ENCODE measurements at regions not wholly inside any gene's neighbourhood (a gene's known extent, or its start where the extent isn't known, plus 50 kb on each side); places are given as distances from the start of the nearest gene placed in this dataset.

GRCh38 chr2:175449616-175450015 is 268.1 kb upstream of the ATP5MC3 start:
- Histone ChIP-seq H3K27ac (no peak overlapping the region), H3K4me3 (no peak overlapping the region), H3K4me1 (replicated peaks in 1 of 2) (no peaks in the 10 kb centered on the region), H3K36me3 (replicated peaks in 1 of 2) (no peaks in the 10 kb centered on the region), H3K27me3 (no peaks in the 10 kb centered on the region), H3K9me3 (replicated peaks in 1 of 3) (no peaks in the 10 kb centered on the region)
- TF ChIP-seq CTCF (IDR thresholded peaks at IDR 0.05), result no peak
- TF ChIP-seq POLR2A (IDR thresholded peaks at IDR 0.05), result no peak
- no peak for DNase-seq
- intact Hi-C loops (cut with DNase I), result no loop called here

GRCh38 chr2:175446201-175446600 is 264.7 kb upstream of the ATP5MC3 start:
- Histone ChIP-seq H3K36me3 (replicated peaks in 1 of 2) (no peaks in the 10 kb centered on the region), H3K27ac (no peak overlapping the region), H3K9me3 (replicated peaks in 1 of 3) (no peaks in the 10 kb centered on the region), H3K4me3 (no peak overlapping the region), H3K27me3 (no peaks in the 10 kb centered on the region), H3K4me1 (replicated peaks in 1 of 2) (no peaks in the 10 kb centered on the region)
- 65 to 82% (median 76%) methylated on average over 4 of the region's 4 CpGs for WGBS, 4 donors
- no peak for DNase-seq
- intact Hi-C loops (cut with DNase I), result no loop called here
- TF ChIP-seq CTCF (IDR thresholded peaks at IDR 0.05), result no peak
- no peak for TF ChIP-seq POLR2A (IDR thresholded peaks at IDR 0.05)

DNA sequence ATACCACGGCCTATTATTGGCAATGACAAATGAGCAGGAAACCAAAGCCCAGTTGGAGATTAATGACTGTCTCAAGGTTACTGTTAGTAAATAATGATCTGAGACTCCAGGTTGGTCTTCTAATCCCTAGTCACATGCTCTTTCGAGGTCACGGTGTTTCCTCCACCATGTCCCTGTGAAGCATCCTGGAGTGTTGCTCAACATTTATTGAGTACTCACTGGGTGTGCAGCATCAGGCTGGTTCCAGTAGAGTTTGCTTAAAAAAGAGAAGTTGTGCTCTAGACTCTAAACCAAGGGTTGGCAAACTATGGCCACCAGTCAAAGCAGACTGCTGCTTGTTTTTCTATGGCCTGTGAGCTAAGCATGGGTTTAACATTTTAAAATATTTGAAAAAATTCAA is 263.8 kb upstream of the ATP5MC3 start:
- Histone ChIP-seq H3K27ac (no peak overlapping the region), H3K36me3 (replicated peaks in 1 of 2) (no peaks in the 10 kb centered on the region), H3K27me3 (no peaks in the 10 kb centered on the region), H3K4me1 (replicated peaks in 1 of 2) (no peaks in the 10 kb centered on the region), H3K4me3 (no peak overlapping the region), H3K9me3 (replicated peaks in 1 of 3) (no peaks in the 10 kb centered on the region)
- WGBS, 4 donors, result 34 to 43% (median 41%) methylated on average over 3 of the region's 3 CpGs
- no peak for TF ChIP-seq CTCF (IDR thresholded peaks at IDR 0.05)
- no peak for TF ChIP-seq POLR2A (IDR thresholded peaks at IDR 0.05)
- peak in 1 of 7 donors; percentile 2 for DNase-seq
- intact Hi-C loops (cut with DNase I), result no loop called here

DNA sequence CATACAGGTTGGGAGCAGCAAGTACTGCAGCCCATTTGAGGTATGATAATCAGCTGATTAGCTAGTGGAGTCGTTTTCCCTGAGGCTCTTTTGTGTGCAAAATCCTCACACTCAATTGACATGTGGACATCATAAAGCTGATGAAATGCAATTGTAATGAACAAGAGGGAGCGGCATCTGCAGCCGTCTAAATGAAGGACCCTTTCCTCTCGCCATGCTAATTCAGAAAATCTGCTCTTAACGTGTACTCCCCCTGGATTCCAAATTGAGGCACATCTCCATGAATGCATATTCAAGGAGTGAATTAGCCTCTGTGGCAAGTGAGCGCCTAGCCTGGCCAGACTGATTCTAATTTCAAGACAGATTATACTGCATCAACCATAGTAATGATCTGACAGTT is 260.9 kb upstream of the ATP5MC3 start:
- Histone ChIP-seq H3K9me3 (replicated peaks in 1 of 3) (no peaks in the 10 kb centered on the region), H3K36me3 (replicated peaks in 1 of 2) (no peaks in the 10 kb centered on the region), H3K4me3 (no peak overlapping the region), H3K27me3 (no peaks in the 10 kb centered on the region), H3K4me1 (replicated peaks in 1 of 2) (no peaks in the 10 kb centered on the region), H3K27ac (no peak overlapping the region)
- intact Hi-C loops (cut with DNase I), result no loop called here
- no peak for DNase-seq
- no peak for TF ChIP-seq CTCF (IDR thresholded peaks at IDR 0.05)
- TF ChIP-seq POLR2A (IDR thresholded peaks at IDR 0.05), result no peak
- WGBS, 4 donors, result 72 to 87% (median 81%) methylated on average over 6 of the region's 6 CpGs
